ENCODE measurements at regions not wholly inside any gene's neighbourhood (a gene's known extent, or its start where the extent isn't known, plus 50 kb on each side); places are given as distances from the start of the nearest gene placed in this dataset.
A peak's percentile ranks its signal among the peaks of the same experiment; 100 is the strongest.
"Not testable (repeated sequence)": the region's sequence is repeated elsewhere in the genome, so short reads cannot be mapped to it uniquely, and the experiment has no call there.

GRCh38 chr7:106346678-106347217 lies 62.0 kb upstream of the NAMPT start:
- H3K4me3 ChIP-seq (ENCODE audit: low read depth, low read length) = no peak overlapping the region
- DNase-seq (ENCODE audit: low read depth) = peak; percentile 98
- no peak for TF ChIP-seq CTCF (IDR thresholded peaks at IDR 0.05; ENCODE audit: insufficient read depth, low read depth, low read length)

GRCh38 chr7:106346167-106346677 lies 61.4 kb upstream of the NAMPT start:
- DNase-seq (ENCODE audit: low read depth) = no peak
- TF ChIP-seq CTCF (IDR thresholded peaks at IDR 0.05; ENCODE audit: insufficient read depth, low read depth, low read length) = no peak
- no peak overlapping the region for H3K4me3 ChIP-seq (ENCODE audit: low read depth, low read length)

- no peak overlapping the region for H3K4me3 ChIP-seq (ENCODE audit: low read depth, low read length)
- DNase-seq (ENCODE audit: low read depth) = peak; percentile 73
- TF ChIP-seq CTCF (IDR thresholded peaks at IDR 0.05; ENCODE audit: insufficient read depth, low read depth, low read length) = no peak
These were observed 60.8 kb upstream of the NAMPT start for GRCh38 chr7:106345421-106346166.

- H3K4me3 ChIP-seq (ENCODE audit: low read depth, low read length) = no peak overlapping the region
- peak; percentile 76 for DNase-seq (ENCODE audit: low read depth)
- no peak for TF ChIP-seq CTCF (IDR thresholded peaks at IDR 0.05; ENCODE audit: insufficient read depth, low read depth, low read length)
These were observed 60.1 kb upstream of the NAMPT start for GRCh38 chr7:106344861-106345260.

GRCh38 chr7:106344211-106344610 lies 59.4 kb upstream of the NAMPT start:
- DNase-seq (ENCODE audit: low read depth) = no peak
- H3K4me3 ChIP-seq (ENCODE audit: low read depth, low read length) = no peak overlapping the region
- no peak for TF ChIP-seq CTCF (IDR thresholded peaks at IDR 0.05; ENCODE audit: insufficient read depth, low read depth, low read length)

GRCh38 chr7:106342049-106342448 lies 57.3 kb upstream of the NAMPT start:
- not testable (repeated sequence) for H3K4me3 ChIP-seq (ENCODE audit: low read depth, low read length); DNase-seq (ENCODE audit: low read depth)

GRCh38 chr7:106340247-106340596 lies 55.4 kb upstream of the NAMPT start:
- not testable (repeated sequence) for DNase-seq (ENCODE audit: low read depth); H3K4me3 ChIP-seq (ENCODE audit: low read depth, low read length)

Measured in fibroblast of villous mesenchyme (primary cell).